Endothelial cell of umbilical vein (primary cell): ENCODE measurements at regions not wholly inside any gene's neighbourhood (a gene's known extent, or its start where the extent isn't known, plus 50 kb on each side); places are given as distances from the start of the nearest gene placed in this dataset.

Experiments used
- BruUV-seq: library from RNA; stranded (reverse); fragments of 400-500 nt; replicated peaks from 2 replicates; lab custom pipeline; 2021; lab: Mats Ljungman, UMichigan
- CTCF ChIA-PET: fragments of 300-600, 350-600 bp; sonication (Branson Sonifier 250); formaldehyde crosslinking; loops from one replicate; lab custom pipeline; 2021; ENCODE audit warnings: antibody characterized with exemption, inconsistent platforms; lab: Charles Lee
- POLR2A ChIA-PET: fragments of 300-600, 350-600 bp; sonication (Branson Sonifier 250); formaldehyde crosslinking; loops from one replicate; lab custom pipeline; 2021; ENCODE audit warnings: antibody characterized with exemption, inconsistent platforms; lab: Charles Lee
- DNase-seq: peaks from one replicate; pipeline ENCODE4 v3.0.0-alpha.2; 2011; ENCODE audit warnings: low read depth, low spot score
- FAIRE-seq: peaks from 2 replicates; lab custom pipeline; 2011; peaks lifted over from hg19 to GRCh38; lab: Jason Lieb, UNC
- H2AFZ ChIP-seq: 2 replicates; pipeline ENCODE4 v1.6.0; 2012; ENCODE audit warnings: low read depth, low read length, control low read depth, inconsistent platforms
- H3K27ac ChIP-seq: 2 replicates; pipeline ENCODE4 v1.5.1; 2011; ENCODE audit warnings: low read depth, mild to moderate bottlenecking, control low read depth, low read length, moderate library complexity; ENCODE audit not compliant: insufficient read depth
- H3K27me3 ChIP-seq, 2 experiments: 2 replicates each; pipeline versions ENCODE4 v1.6.0 to v1.6.1; 2011; ENCODE audit warnings: low read length in 2 of 2, mixed read lengths in 1 of 2; ENCODE audit not compliant: control insufficient read depth in 2 of 2, insufficient read depth in 2 of 2
- H3K36me3 ChIP-seq, 2 experiments: 2 replicates in 1 of 2; 3 replicates in 1 of 2; pipeline ENCODE4 v1.5.1; 2011; ENCODE audit warnings: low read length in 2 of 2, mild to moderate bottlenecking in 1 of 2, moderate library complexity in 1 of 2; ENCODE audit not compliant: control insufficient read depth in 2 of 2, insufficient read depth in 2 of 2; ENCODE audit errors: extremely low read depth in 1 of 2
- H3K4me1 ChIP-seq: 3 replicates; pipeline ENCODE4 v1.5.1; 2011; ENCODE audit warnings: mild to moderate bottlenecking, low read length; ENCODE audit not compliant: control insufficient read depth, insufficient read depth; ENCODE audit errors: extremely low read depth
- H3K4me2 ChIP-seq: 2 replicates; pipeline ENCODE4 v1.6.1; 2011; ENCODE audit warnings: low read length, control low read depth, mixed read lengths; ENCODE audit not compliant: insufficient read depth
- H3K4me3 ChIP-seq, 3 experiments: fragments of 200-600 bp in 1 of 3; sonication (generic), shearing (Covaris generic) in 1 of 3; replicated peaks in 1 of 3; 2 replicates each; pipeline ENCODE4 v1.5.1; 2011 to 2016; ENCODE audit warnings: control low read depth in 3 of 3, low read length in 3 of 3, mild to moderate bottlenecking in 2 of 3, inconsistent platforms in 1 of 3, low read depth in 1 of 3, moderate library complexity in 1 of 3; ENCODE audit not compliant: insufficient read depth in 1 of 3
- H3K79me2 ChIP-seq: 2 replicates; pipeline ENCODE4 v1.6.0; 2012; ENCODE audit warnings: low read length, inconsistent platforms; ENCODE audit not compliant: control insufficient read depth, insufficient read depth
- H3K9ac ChIP-seq: replicated peaks from 2 replicates; pipeline ENCODE3; 2011; ENCODE audit warnings: low read length, control low read depth; ENCODE audit not compliant: insufficient read depth; ENCODE audit errors: extremely low read depth
- H3K9me1 ChIP-seq: replicated peaks from 3 replicates; pipeline ENCODE4 v1.6.0; 2011; ENCODE audit warnings: mild to moderate bottlenecking, low read length; ENCODE audit not compliant: control insufficient read depth, insufficient read depth; ENCODE audit errors: extremely low read depth
- H3K9me3 ChIP-seq: replicated peaks from 2 replicates; pipeline ENCODE4 v1.5.1; 2012; ENCODE audit warnings: low read length, inconsistent platforms; ENCODE audit not compliant: control insufficient read depth, insufficient read depth
- H4K20me1 ChIP-seq: replicated peaks from 2 replicates; pipeline ENCODE3; 2011; ENCODE audit warnings: mild to moderate bottlenecking, low read length; ENCODE audit not compliant: control insufficient read depth, insufficient read depth; ENCODE audit errors: extremely low read depth
- CTCF ChIP-seq, 2 donors: IDR thresholded peaks; 1 replicate in 1 of 2; 2 replicates in 1 of 2; pipeline ENCODE4 v1.5.1; 2011; ENCODE audit warnings: low read length in 2 of 2, mild to moderate bottlenecking in 2 of 2, moderate library complexity in 2 of 2, control low read depth in 1 of 2, inconsistent platforms in 1 of 2, low read depth in 1 of 2; ENCODE audit not compliant: insufficient read depth in 1 of 2; ENCODE audit errors: extremely low read depth in 1 of 2
- EZH2 ChIP-seq: IDR thresholded peaks from 2 replicates; pipeline ENCODE4 v1.6.1; 2012; ENCODE audit warnings: borderline replicate concordance, low read depth, mild to moderate bottlenecking, moderate library complexity, low read length, inconsistent platforms; ENCODE audit not compliant: severe bottlenecking
- FOS ChIP-seq: IDR thresholded peaks from 2 replicates; pipeline ENCODE4 v1.6.1; 2011; ENCODE audit warnings: mild to moderate bottlenecking, low read length, moderate library complexity, borderline replicate concordance; ENCODE audit not compliant: insufficient read depth
- GATA2 ChIP-seq: IDR thresholded peaks from 2 replicates; pipeline ENCODE4 v1.7.0; 2011; ENCODE audit warnings: low read depth, mild to moderate bottlenecking, moderate library complexity, mixed read lengths, low read length; ENCODE audit not compliant: insufficient read length, insufficient read depth
- JUN ChIP-seq: IDR thresholded peaks from 2 replicates; pipeline ENCODE4 v1.6.1; 2011; ENCODE audit warnings: borderline replicate concordance, low read depth; ENCODE audit not compliant: insufficient read length, insufficient read depth
- MAX ChIP-seq: IDR thresholded peaks from 2 replicates; pipeline ENCODE4 v1.6.1; 2011; ENCODE audit not compliant: insufficient read depth, insufficient read length
- MYC ChIP-seq: IDR thresholded peaks from one replicate; pipeline ENCODE4 v1.6.1; 2011; ENCODE audit warnings: mild to moderate bottlenecking, low read depth, low read length
- POLR2A ChIP-seq: IDR thresholded peaks from 2 replicates; pipeline ENCODE4 v1.6.1; 2012; ENCODE audit warnings: low read depth, mild to moderate bottlenecking, control low read depth, low read length
- POLR2AphosphoS5 ChIP-seq: IDR thresholded peaks from 2 replicates; pipeline ENCODE4 v1.6.1; 2012; ENCODE audit warnings: low read depth, mild to moderate bottlenecking, control low read depth, low read length, moderate library complexity; ENCODE audit not compliant: insufficient read depth
- dilution Hi-C: fragments of 300-500 bp; cut with MboI; formaldehyde crosslinking; loops from one replicate; pipeline ENCODE4 v1.15.0; 2019; ENCODE audit warnings: low sequenced_read_pairs; ENCODE audit not compliant: extremely low pct_ligation_motif_present
- intact Hi-C: fragments of 100-400 bp; cut with micrococcal nuclease; formaldehyde crosslinking; loops from one replicate; pipeline ENCODE4 v1.10.0; 2022

- CTCF ChIA-PET = no interaction called here
These were observed 318.6 kb downstream of the SLC4A3 start for GRCh38 chr2:219946021-219946420.

GRCh38 chr2:219946529-219946928 is 319.1 kb downstream of the SLC4A3 start:
- no peak overlapping the region for H2AFZ ChIP-seq
- BruUV-seq = no TSS peak
- H4K20me1 ChIP-seq = no peaks in the 10 kb centered on the region
- no peaks in the 10 kb centered on the region for H3K4me1 ChIP-seq
- no peak overlapping the region for H3K27ac ChIP-seq
- no peaks in the 10 kb centered on the region for H3K36me3 ChIP-seq
- no peak overlapping the region for H3K4me3 ChIP-seq
- no peaks in the 10 kb centered on the region for H3K27me3 ChIP-seq
- intact Hi-C loops = no loop called here
- H3K79me2 ChIP-seq = no peaks in the 10 kb centered on the region
- dilution Hi-C loops = no loop called here
- DNase-seq = no peak
- H3K9me1 ChIP-seq = no peaks in the 10 kb centered on the region
- TF ChIP-seq POLR2AphosphoS5 = no peak
- TF ChIP-seq MYC = no peak
- TF ChIP-seq CTCF (IDR thresholded peaks at IDR 0.05; ENCODE audit: extremely low read depth in 1 of 2, insufficient read depth in 1 of 2, low read depth in 1 of 2, low read length in 2 of 2) = no peak
- TF ChIP-seq JUN = no peak
- TF ChIP-seq FOS = no peak
- no peak for TF ChIP-seq GATA2
- no peak for TF ChIP-seq EZH2
- TF ChIP-seq POLR2A = no peak
- no peak for TF ChIP-seq MAX
- FAIRE-seq = no peak
- no peak overlapping the region for H3K9ac ChIP-seq
- H3K4me2 ChIP-seq = no peak overlapping the region
- CTCF ChIA-PET = no interaction called here
- H3K9me3 ChIP-seq = no peaks in the 10 kb centered on the region
- POLR2A ChIA-PET = no interaction called here

More at GRCh38 chr2:219946021-219946420, 318.6 kb downstream of the SLC4A3 start:
- dilution Hi-C loops (no loop called here), intact Hi-C loops (no loop called here)
- Histone ChIP-seq H3K36me3 (no peaks in the 10 kb centered on the region), H3K9me3 (no peaks in the 10 kb centered on the region), H3K27me3 (no peaks in the 10 kb centered on the region), H3K4me3 (no peak overlapping the region), H3K4me2 (no peak overlapping the region), H3K9me1 (no peaks in the 10 kb centered on the region), H3K9ac (no peak overlapping the region), H3K4me1 (no peaks in the 10 kb centered on the region), H3K79me2 (no peaks in the 10 kb centered on the region), H4K20me1 (no peaks in the 10 kb centered on the region), H3K27ac (no peak overlapping the region), H2AFZ (no peak overlapping the region)
- FAIRE-seq (no peak), DNase-seq (no peak)
- TF ChIP-seq MYC (no peak), CTCF (IDR thresholded peaks at IDR 0.05; ENCODE audit: extremely low read depth in 1 of 2, insufficient read depth in 1 of 2, low read depth in 1 of 2, low read length in 2 of 2) (no peak), FOS (no peak)
- no TSS peak for BruUV-seq
- POLR2A ChIA-PET = no interaction called here
